HG02623 (cell line): ENCODE measurements at regions not wholly inside any gene's neighbourhood (a gene's known extent, or its start where the extent isn't known, plus 50 kb on each side); places are given as distances from the start of the nearest gene placed in this dataset.
"Not testable (repeated sequence)": the region's sequence is repeated elsewhere in the genome, so short reads cannot be mapped to it uniquely, and the experiment has no call there.

ENCODE experiments used
- ATAC-seq: cut with Tn5 transposase; IDR thresholded peaks from one replicate; pipeline ENCODE4 v1.9.1; 2021; ENCODE audit warnings: moderate library complexity; ENCODE audit not compliant: unreplicated experiment

DNA sequence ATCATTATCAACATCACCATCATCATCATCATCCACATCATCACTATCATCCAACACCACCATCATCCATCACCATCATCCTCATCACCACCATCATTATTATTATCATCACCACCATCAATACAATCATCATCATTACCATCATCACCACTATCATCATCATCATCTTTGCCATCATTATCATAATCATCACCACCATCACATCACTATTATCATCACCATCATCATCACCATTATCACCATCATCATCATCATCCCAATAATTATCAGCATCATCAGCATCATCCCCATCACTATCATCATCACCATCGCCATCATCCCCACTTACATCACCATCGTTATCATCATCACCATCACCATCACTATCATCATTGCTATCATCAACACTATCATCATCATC lies 1021.9 kb upstream of the PRKX start:
- no peak for ATAC-seq

DNA sequence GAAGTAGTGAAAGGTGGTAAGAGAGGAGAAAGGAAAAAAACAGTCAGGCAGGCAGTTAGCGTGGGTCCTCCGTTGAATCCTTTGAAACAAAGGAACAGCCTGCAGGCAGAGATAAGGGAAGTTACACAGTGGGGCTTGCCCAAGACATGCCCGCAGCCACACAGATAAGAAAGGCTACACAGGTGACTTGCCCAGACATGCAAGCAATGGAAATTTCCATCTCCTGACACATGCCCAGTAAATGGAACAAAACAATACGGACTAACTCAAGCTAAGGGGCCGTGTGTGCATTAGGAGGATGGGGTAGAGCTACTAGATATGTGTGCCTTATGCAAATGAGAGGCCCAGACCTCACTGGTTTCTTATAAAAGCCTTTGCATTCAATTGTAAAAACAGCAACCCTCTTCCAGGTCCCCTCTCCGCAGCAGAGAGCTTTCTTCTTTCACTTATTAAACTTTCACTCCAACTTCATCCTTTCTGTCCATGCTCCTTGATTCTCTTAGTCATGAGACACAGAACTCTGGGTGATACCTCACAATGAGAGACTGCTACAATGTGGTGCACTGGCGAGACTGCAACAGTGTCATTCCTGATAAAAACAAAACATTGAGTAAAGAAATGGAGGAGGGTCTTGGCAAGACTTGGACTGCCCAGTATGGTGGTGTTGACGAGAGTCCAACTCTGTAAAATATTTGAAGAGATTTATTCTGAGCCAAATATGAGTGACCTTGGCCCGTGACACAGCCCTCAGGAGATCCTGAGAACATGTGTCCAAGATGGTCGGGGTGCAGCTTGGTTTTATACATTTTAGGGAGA lies 997.4 kb upstream of the PRKX start:
- ATAC-seq, result no peak

DNA sequence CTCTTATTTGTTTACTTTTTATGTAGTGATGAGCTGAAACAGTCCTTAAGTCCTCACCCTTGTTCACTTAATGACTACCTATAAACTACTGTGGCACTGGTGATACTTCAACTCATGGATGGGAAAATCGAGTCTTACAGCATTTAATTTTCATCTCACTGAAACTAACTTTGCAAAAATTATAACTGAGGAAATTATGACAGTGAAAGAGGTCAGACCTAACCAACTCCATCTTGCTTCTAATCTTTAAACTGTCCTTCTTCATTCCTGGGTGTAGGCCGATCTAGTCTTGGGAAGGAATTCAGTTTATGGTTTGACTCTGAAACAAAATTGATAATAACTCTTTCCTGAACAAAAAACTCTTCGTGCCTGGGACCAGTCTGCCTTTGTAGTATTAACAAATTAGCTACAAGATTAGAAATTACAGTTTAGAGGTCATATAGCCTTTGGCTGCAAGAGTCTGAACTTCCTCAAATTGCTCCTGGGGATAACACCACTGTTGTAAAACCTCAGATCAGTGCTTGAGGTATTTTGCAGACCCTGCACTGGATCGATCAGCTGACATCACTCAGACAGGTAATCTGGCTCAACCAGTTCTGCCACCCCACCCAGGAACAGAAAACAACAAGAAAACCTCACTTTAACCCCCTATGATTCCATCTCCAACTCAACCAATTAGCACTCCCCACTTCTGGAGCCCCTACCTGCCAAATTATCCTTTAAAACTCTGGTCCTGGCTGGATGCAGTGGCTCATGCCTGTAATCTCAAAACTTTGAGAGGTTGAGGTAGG lies 995.7 kb upstream of the PRKX start:
- no peak for ATAC-seq

DNA sequence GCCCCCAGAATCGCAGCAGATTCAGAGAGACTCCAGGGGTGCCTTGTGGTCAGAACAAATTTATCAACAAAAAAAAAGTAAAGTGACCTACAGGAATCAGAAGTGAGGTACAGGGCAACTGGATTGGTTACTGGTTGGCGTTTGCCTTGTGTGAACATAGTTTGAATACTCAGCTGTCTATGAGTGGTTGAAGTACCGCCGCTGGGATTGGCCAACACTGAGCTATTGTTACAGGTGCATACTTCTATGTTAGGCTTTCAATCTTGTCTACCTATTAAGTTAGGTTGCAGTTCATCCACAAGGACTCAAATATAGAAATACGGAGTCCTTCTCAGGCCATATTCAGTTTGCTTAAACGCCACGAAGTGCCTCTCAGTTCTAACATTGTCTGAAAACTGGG lies 993.5 kb upstream of the PRKX start:
- ATAC-seq, result no peak

DNA sequence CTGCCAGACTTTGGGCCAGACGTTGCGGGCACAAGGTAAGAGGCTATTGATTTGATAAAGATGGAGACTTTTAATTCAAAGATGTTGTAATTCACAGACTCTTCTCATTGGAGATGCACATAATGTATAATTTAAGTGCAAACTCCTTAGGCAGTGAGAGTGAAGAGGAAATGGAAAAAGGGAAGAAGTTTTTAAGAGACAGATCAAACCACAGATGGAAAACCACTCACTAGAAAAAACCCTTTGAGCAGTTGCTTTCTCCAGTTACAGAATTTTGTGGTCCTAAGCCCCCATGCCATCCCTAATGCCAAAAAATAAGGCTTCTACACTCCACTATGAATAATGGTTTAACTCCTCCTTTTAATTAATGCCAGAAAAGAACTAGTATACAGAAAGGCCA lies 977.1 kb upstream of the PRKX start:
- no peak for ATAC-seq

DNA sequence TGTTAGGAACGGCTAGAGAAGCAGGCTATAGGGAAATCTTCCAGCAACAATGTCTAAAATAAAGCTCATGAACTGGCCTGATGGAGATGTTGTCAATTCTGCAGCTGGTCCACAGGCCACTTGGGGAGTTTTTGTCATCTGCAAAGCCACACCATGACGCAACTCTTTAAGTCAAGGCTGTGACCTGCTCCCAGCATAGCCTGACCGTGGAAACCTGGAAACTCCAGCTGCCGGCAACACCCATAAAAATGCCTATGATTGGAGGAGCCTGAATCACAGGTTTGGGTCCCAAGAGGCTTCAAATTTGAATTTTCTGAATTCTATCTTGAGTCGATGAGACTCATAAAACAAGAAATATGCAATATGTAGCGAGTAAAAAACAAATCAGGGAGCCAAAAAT lies 969.2 kb upstream of the PRKX start:
- no peak for ATAC-seq

DNA sequence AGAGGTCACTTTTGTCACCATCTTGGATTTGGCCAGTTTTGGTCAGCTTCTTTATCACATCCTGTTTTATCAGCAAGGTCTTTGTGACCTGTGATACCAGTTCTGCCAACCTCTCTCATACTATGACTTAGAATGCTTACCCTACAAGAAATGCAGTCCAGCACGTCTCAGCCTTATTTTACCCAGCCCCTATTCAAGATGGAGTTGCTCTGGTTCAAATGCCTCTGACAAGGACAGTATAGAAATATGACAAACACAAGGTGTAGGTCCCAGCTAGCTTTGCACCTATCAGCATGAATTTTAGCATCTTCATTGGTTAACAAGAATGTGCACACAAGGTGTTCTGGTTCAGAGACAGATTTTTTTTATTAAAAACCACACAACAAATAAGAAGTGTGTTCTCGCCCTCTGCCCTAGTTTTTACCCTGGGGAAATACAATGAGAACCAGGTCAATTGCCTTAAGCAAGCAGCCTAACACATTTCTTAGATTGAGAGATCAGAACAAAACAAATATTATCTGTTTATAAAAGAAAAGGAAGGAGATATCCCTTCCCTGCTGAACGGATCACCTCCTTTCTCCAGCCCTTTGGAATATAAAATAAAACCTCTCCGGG lies 962.3 kb upstream of the PRKX start:
- ATAC-seq, result no peak

DNA sequence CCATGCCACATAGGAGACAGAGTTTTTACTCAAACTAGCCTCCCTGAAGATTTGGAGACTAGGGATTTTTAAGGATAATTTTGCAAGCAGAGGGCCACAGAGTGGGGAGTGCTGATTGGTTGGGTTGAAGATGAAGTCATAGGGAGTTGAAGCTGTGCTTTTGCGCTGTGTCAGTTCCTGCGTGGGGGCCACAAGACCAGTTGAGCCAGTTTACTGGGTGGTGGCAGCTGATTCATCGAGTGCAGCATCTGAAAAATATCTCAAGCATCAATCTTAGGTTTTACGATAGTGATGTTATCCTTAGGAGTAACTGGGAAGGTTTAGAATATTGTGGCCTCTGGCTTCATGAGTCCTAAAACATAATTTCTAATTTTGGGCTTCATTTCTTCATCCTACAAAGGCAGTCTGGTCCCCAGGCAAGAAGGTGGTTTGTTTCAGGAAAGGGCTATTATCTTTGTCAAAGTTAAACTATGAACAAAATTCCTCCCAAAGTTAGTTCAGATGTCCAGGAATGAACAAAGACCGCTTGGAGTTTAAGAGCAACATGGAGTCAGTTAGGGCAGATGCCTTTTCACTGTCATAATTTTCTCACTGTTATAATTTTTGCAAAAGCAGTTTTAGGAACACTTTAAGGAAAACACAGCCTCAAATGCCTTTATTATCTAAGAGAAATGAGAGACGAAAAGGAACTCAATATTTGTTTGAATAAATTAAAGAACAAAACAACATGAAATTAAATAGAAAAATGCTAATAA lies 960.8 kb upstream of the PRKX start:
- ATAC-seq, result no peak

DNA sequence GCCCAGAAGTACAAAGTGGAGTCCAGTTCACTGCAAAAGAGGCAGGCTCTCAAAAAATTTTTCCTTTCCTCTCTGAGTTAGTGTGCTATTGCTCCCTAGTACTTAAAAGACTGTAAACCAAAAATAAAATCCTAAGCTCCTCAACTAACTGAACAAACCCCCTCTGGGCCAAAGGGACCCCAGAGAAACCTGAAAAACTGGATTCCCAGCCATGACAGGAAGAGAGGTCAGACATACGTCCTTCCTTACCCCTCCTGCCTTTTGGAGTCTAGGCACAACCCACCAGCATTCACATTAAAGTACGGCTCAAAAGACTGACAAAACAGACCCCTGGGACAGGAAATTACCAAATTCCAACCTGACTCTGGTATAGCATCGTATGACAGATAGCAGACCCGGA lies 957.9 kb upstream of the PRKX start:
- ATAC-seq, result no peak

DNA sequence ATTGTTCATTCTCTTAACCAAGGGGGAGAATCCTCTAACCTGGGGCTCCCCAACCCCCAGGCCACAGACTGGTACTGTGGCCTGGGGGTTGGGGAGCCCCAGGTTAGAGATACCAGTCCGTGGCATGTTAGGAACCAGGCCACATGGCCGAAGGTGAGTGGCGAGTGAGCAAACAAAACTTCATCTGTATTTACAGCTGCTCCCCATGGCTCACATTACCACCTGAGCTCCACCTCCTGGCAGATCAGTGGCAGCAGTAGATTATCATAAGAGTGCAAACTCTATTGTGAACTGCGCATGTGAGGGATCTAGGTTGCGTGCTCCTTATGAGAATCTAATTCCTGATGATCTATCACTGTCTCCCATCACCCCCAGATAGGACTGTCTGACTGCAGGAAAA lies 957.2 kb upstream of the PRKX start:
- no peak for ATAC-seq

DNA sequence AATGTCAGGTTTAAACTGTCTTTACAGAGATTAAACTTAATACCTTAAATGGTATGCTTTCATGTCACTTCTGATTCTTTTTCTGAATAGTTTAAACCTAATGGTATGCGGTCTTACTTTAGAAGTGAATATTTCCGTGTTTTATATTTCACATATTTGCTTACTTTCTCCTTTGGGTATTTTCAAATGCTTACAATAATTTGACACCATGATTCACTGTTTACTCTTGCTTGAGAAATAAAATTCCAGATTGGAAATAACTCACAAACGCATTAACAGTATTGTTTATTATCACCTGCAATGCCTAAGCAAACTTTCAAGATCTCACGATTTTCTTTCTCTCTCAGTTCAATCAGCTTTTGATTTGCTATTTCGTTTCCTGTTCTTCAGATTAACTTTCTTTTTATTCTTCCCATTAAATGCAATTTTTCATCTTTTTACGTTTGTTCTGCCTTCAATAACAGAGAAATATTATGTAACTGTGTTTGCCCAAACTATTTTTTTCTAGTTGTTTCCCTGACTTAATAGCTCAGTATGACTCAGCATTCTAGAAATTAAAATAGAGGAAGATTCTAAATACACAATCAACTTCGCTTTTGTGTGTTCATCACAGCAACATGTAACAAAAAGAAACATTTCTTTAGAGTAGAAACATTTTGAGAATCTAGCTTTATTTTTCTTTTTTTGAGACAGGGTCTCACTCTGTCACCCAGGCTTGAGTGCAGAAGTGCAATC lies 955.5 kb upstream of the PRKX start:
- ATAC-seq, result no peak

DNA sequence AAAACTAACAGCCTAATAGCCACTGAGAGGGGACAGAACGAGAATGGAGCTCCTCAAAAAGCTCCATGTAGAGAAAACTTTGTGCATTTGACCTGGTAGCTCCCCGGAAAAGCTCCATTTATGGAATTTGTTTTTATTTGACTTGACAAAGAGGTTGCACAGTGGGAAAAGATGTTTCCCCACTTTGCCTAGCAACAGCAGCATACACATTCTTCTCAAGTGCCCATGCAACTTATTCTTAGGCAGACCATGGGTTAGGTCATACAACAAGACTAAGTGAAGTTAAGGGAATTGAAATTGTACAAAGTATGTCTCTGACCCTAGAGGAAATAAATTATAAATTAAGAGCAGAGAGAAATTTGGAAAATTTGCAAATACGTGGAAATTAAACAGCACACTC lies 949.6 kb upstream of the PRKX start:
- no peak for ATAC-seq

DNA sequence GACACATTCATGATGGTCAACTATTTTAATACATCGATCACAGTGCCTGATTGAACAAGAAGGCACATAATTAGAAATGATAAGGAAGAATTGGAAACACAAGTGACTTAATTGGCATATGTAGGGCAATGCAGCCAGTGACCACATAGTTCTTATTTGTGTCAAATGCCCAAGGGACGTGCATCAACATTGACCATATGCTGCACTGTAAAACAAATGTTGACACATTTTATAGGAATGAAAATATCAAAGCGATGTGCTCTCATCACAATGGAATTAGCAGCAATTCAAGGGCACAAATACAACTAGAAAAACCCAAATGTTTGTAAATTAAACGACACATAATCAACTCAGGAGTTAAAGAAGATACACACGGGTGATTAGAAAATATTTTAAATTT lies 948.3 kb upstream of the PRKX start:
- no peak for ATAC-seq

DNA sequence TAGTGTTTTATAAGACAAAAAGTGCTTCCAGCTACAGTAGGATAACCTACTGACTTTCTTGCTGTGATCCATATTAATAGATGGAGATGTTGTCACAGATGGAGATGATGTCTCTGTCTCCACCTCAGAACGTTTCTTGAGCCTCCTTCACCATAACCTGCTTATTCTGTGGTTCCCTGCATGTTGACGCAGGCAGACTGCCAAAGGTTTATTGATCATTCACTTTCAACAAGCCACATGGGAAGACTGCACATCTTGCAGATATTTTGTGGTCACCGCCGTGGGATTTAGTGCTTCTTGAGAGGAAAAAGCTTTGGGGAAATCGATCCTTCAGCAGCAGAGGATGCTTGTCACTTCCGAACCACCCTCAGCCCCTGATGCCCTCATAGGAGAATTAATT lies 943.0 kb upstream of the PRKX start:
- ATAC-seq, result no peak

DNA sequence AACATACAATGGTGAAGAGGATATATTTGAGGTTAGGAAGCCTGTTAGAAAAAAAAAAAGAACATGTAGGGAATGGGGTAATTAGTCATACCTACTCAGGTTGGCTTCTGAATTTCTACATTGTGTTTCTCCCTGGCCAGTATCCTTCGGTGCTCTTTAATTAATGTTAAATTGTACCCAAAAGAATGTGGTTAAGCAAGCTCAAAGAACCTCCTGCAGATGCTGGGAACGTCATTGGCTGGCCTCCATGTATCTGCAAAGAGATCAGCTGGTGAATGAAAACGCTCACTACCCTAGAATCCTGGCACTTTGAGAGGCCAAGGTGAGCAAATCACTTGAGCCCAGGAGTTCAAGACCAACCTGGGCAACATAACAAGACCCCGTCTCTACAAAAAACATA lies 942.3 kb upstream of the PRKX start:
- no peak for ATAC-seq

DNA sequence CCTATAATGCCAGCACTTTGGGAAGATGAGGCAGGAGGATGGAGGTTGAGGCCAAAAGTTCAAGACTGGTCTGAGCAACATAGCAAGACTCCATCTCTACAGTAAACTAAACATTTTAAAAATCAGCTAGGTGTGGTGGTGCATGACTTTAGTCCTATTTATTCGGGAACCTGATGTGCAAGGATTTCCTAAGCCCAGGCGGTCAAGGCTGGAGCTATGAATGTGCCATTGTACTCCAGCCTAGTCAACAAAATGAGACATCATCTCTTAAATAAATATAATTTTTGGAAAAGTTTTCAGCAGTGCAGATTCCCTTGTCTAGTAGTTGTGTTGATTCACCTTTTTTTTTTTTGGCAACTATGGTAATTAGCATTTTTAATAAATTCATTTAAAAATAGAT lies 928.7 kb upstream of the PRKX start:
- ATAC-seq, result no peak

DNA sequence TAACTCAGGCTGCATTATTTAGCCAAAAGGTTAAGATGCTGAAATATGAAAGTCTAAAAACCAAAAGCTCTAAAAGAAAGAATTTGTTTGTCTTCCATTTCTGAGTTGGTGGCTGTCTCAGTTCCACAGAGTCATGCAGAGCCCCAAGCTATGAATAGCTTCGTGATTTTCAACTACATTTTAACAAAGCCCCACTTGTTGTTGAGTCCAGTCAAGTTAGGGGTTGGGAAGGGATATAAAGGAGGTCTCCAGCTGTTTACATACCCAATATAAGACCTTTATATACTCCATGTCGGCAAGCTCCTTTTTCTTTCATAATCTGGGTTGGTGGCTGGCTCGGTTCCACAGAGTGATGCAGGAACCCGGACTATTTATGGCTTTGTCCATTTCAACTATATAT lies 924.6 kb upstream of the PRKX start:
- no peak for ATAC-seq

DNA sequence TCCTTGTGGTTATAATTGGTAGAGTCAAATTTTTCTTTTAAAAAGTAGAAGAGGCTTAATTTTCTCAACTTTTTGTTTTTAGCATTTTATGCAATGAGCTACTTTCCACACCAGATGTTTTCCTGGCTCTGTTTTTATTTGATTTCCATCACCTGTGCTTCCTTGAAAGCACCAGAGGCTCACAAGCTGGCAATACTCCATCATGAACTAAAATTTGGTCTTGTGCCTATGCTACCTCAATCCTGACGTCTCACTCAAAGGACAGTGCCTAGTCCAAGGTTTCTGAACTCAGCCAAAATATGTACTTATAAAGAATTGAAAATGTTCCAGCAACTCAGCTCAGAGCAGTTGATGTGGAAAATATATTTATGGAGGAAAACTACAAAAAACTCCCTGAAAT lies 914.0 kb upstream of the PRKX start:
- ATAC-seq, result no peak

DNA sequence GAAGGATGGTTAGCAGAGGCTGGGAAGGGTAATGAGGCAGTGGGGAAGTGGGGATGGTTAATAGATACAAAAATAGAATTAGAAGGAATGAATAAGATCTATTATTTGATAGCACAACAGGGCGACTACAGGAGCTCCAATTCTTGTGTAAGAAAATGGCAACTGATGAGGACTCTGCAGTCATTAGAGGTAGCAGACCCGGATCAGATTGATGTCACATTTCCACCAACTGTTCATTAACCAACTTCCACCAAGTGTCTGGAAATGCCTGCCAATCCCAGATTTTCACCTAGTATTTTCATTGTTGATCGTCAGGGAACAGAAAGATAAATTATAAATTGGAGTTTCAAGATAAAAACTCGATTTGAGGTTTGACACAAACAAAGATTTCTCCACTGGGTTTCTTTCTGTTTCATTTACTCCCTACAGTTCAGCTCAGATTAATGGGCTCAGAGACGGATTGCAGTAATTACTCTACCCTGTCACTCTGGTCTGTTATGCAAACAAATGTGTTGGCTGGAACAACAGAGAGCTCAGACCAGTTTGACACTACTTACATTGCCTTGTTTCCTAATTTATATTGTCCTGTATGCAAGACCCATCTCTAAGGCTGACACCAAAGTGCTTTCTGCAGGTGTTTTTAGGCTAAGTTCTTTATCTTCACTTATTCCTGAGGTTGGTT lies 909.2 kb upstream of the PRKX start:
- ATAC-seq, result no peak

DNA sequence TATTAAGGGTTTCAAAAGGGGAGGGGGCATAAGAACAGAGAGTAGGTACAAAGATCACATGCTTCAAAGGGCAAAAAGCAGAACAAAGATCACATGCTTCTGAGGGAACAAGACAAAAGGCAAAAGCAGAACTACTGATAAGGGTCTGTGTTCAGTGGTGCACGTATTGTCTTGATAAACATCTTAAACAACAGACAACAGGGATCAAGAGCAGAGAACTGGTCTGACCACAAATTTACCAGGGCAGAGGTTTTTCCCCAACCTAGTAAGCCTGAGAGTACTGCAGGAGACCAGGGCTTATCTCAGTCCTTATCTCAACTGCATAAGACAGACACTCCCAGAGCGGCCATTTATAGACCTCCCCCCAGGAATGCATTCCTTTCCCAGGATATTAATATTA lies 900.2 kb upstream of the PRKX start:
- ATAC-seq, result not testable (repeated sequence)
